Activated T-cell treated with anti-CD3 and anti-CD28 coated beads, Interleukin-2, amount 50 U/mL, for 72 hours (primary cell): ENCODE measurements at regions not wholly inside any gene's neighbourhood (a gene's known extent, or its start where the extent isn't known, plus 50 kb on each side); places are given as distances from the start of the nearest gene placed in this dataset.

Experiments used
- ATAC-seq, 2 donors: fragments of 150-1000 bp; cut with Tn5 transposase; replicated peaks in 1 of 2; 2 replicates each; pipeline ENCODE4 v1.10.0; 2021; ENCODE audit warnings: moderate library complexity in 2 of 2, mild to moderate bottlenecking in 1 of 2
- DNase-seq, 2 donors: peaks; one replicate each; pipeline ENCODE4 v3.0.0; 2021 to 2022; ENCODE audit warnings: mixed read lengths in 1 of 2
- H3K27ac Mint-ChIP-seq: one replicate; pipeline ENCODE4 v1.8.0; 2022; ENCODE audit warnings: mild to moderate bottlenecking, moderate library complexity, mixed read lengths
- H3K27me3 Mint-ChIP-seq: one replicate; pipeline ENCODE4 v1.8.0; 2022; ENCODE audit warnings: low read depth, mixed read lengths
- H3K36me3 Mint-ChIP-seq, 2 donors: one replicate each; pipeline ENCODE4 v1.8.0; 2022; ENCODE audit warnings: mixed read lengths in 2 of 2, mild to moderate bottlenecking in 1 of 2; ENCODE audit not compliant: insufficient read depth in 2 of 2
- H3K4me1 Mint-ChIP-seq: one replicate; pipeline ENCODE4 v1.8.0; 2022; ENCODE audit warnings: low read depth, mixed read lengths
- H3K4me3 Mint-ChIP-seq, 2 donors: one replicate each; pipeline ENCODE4 v1.8.0; 2022; ENCODE audit warnings: mild to moderate bottlenecking in 2 of 2, mixed read lengths in 2 of 2, moderate library complexity in 2 of 2
- H3K9me3 Mint-ChIP-seq, 2 donors: one replicate each; pipeline ENCODE4 v1.8.0; 2022; ENCODE audit warnings: mixed read lengths in 2 of 2

DNA sequence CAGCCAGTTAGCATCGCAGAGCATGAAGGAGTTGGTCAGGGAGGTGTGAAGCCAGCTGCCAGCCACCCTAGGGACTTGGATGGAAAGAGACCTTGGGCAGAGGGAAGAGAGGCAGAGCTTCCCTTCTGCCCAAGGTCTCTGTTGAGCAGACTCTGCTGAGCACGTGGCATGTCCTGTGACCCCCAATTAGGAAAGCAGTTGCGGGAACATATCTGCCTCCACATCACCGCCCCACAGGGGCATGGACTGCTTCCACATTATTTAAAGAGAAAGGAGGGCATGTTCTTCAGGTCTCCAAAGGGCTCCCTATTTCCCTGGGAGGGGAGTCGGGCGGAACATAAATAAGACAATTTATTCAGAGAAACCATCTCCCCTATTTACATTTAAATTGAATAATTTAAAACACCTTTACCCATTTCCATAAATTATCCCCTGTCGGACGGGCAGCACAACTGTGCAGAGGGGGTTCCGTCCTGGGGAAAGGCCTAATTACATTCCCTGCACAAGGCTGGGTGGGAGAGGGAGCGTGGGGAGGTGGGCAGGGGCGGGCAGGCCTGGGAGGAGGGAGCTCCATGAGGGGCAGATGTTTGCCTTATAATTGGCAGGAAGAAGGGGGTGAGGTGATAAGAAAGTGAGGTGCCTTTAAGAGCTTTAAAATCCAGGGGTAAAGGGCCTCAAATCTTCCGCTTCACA is 88.8 kb upstream of the THY1 start:
- Mint-ChIP-seq H3K27ac (no peak overlapping the region), H3K4me1 (peaks cover 23% of the 10 kb centered on the region), H3K27me3 (peaks cover 7% of the 10 kb centered on the region), H3K9me3 (no peaks in the 10 kb centered on the region), H3K4me3 (no peak overlapping the region), H3K36me3 (no peaks in the 10 kb centered on the region)
- no peak for ATAC-seq
- DNase-seq, result no peak

DNA sequence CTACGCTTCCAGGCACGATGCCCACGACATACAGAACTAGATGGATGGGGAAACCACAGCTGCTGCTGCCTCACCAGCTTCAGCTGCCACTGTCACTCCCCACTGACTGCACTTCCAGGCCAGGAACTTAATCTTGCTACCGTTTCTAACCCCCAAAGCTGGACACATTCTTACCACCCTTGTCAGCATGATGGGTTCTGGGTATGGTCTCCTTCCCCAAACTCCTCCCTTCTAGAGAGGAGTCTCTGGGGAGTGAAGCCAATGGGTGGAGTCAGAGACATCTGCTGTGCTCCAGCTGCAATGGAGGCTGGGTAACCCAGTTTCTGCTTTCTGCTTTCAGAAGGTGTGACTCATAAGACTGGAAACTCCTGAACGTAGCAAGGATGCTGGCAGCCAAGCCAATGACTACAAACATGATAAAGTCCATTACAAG is 87.0 kb upstream of the THY1 start:
- Mint-ChIP-seq H3K36me3 (no peaks in the 10 kb centered on the region), H3K9me3 (no peaks in the 10 kb centered on the region), H3K27ac (no peak overlapping the region), H3K27me3 (peaks cover 7% of the 10 kb centered on the region), H3K4me3 (peak overlapping the region; percentile 33 to 75), H3K4me1 (peaks cover 23% of the 10 kb centered on the region)
- ATAC-seq, result peak; percentile 90 to 93
- peak; percentile 40 to 43 for DNase-seq

DNA sequence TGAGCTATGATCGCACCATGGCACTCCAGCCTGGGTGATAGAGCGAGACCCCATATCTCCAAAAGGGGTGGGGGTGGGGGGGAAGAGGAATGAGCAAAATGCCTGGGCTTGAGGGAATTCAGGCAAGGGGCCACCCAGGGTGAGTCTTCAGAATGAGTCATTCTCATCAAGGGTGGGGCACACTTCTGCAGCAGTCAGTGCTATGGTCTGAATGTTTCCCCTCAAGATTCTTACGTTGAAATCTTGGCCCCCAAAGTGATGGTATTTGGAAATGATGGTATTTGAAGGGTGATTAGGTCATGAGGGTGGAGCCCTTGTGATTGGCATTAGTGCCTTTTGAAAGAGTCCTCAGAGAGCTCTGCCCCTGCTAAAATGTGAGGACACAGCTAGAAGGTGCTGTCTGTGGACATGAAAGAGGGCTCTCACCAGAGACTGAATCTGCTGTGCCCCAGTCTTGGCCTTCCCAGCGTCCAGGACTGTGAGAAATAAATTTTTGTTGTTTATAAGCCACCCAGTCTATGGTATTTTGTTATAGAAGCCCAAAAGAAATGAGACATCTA is 86.4 kb upstream of the THY1 start:
- DNase-seq (no peak), ATAC-seq (peak in 1 of 2 donors; percentile 41)
- Mint-ChIP-seq H3K4me1 (peaks cover 23% of the 10 kb centered on the region), H3K36me3 (no peaks in the 10 kb centered on the region), H3K4me3 (peak overlapping the region; percentile 33 to 75), H3K27me3 (peaks cover 7% of the 10 kb centered on the region), H3K9me3 (no peaks in the 10 kb centered on the region), H3K27ac (no peak overlapping the region)

- Mint-ChIP-seq H3K9me3 (peaks cover 0 to 2% of the 10 kb centered on the region in 2 donors), H3K36me3 (no peaks in the 10 kb centered on the region), H3K4me3 (no peak overlapping the region), H3K27me3 (no peaks in the 10 kb centered on the region), H3K4me1 (peaks cover 18% of the 10 kb centered on the region), H3K27ac (no peak overlapping the region)
- ATAC-seq (no peak), DNase-seq (no peak)
Measured at GRCh38 chr11:119506436-119506835, 83.5 kb upstream of the THY1 start.

DNA sequence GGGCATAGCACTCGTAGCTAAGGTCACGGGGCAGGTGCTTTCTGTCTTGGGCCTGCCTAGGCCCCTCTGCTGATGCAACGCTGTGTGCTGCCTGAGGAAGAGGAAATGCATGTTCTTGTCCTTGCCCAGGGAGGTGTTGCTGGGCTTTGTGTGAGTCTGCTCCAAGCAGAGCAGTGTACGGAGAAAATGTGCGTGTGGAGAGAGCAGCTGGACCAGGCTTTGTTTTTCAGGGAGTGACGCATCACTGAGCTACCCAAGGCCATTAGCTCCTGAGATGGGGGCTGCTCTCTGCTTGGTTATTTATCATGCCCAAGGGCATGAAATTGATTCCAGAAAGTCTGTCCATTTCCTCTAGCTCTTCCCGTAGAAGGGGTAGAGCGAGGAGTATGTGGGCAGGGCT is 82.9 kb upstream of the THY1 start:
- DNase-seq (no peak), ATAC-seq (no peak)
- H3K27me3 Mint-ChIP-seq, result no peaks in the 10 kb centered on the region
- H3K4me3 Mint-ChIP-seq, result no peak overlapping the region
- peaks cover 18% of the 10 kb centered on the region for H3K4me1 Mint-ChIP-seq
- H3K9me3 Mint-ChIP-seq, result peaks cover 0 to 2% of the 10 kb centered on the region in 2 donors
- H3K36me3 Mint-ChIP-seq, result no peaks in the 10 kb centered on the region
- H3K27ac Mint-ChIP-seq, result no peak overlapping the region

- Mint-ChIP-seq H3K27ac (no peak overlapping the region), H3K27me3 (no peaks in the 10 kb centered on the region), H3K4me3 (no peak overlapping the region), H3K36me3 (no peaks in the 10 kb centered on the region), H3K9me3 (peaks cover 0 to 2% of the 10 kb centered on the region in 2 donors), H3K4me1 (peaks cover 12% of the 10 kb centered on the region)
- no peak for ATAC-seq
- DNase-seq, result no peak
Measured at GRCh38 chr11:119505071-119505470, 82.1 kb upstream of the THY1 start.

DNA sequence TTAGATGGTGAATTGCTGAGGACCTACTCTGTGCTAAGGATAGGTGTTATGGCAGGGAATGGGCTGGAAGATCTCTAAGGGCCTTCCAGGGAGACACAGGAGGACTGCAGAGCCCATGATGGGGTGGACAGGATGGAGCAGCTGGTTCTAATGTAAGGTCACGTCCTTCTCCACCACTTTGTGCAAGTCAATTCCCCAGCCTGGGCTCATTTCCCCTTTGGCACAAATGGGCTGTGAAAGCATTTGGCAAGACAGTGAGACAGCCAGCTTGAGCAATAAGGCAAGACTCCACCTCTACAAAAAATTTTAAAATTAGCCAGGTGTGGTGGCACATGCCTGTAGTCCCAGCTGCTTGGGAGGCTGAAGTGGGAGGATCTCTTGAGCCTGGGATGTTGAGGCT is 81.4 kb upstream of the THY1 start:
- ATAC-seq, result no peak
- no peaks in the 10 kb centered on the region for H3K36me3 Mint-ChIP-seq

DNA sequence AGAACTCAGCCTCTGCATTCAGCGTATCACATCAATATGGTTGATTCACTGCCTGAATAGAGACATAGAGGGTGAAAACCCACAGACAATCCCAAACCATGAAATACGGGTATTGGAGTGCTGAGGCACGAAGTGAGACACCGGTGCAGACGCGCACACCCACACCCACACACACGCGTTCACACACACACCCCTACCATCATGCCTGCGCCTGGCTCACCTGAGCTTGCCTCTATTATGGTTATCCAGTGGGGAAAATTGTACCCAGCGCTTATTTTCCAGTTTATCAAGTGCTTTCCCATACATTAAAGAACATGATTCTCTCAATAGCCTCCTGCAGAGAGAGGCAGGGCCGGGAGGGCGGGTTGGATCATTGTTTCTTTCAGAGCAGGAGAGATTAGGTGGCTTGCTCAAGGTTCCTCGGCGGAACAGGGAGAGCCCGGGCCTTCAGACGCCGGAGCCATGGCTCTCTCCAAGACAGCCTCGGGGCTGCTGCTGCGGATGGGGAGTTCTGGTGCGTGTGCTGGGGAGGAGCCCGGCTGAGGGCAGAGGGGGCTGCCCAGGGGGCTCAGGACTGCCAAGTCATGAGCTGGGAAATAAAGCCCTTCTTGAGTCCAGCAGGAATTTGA is 78.9 kb upstream of the THY1 start:
- Mint-ChIP-seq H3K4me3 (no peak overlapping the region), H3K36me3 (no peaks in the 10 kb centered on the region), H3K4me1 (no peaks in the 10 kb centered on the region), H3K27me3 (peaks cover 17% of the 10 kb centered on the region), H3K9me3 (peaks cover 0 to 2% of the 10 kb centered on the region in 2 donors), H3K27ac (no peak overlapping the region)
- ATAC-seq (no peak), DNase-seq (no peak)

More for the DNA sequence above, 81.4 kb upstream of the THY1 start:
- peaks cover 4% of the 10 kb centered on the region for H3K27me3 Mint-ChIP-seq
- no peak overlapping the region for H3K27ac Mint-ChIP-seq
- H3K4me3 Mint-ChIP-seq, result no peak overlapping the region
- H3K4me1 Mint-ChIP-seq, result peaks cover 5% of the 10 kb centered on the region
- H3K9me3 Mint-ChIP-seq, result peaks cover 0 to 2% of the 10 kb centered on the region in 2 donors
- DNase-seq, result no peak

GRCh38 chr11:119497717-119498116 is 74.7 kb upstream of the THY1 start:
- Mint-ChIP-seq H3K27me3 (peaks cover 40% of the 10 kb centered on the region), H3K27ac (no peak overlapping the region), H3K4me1 (no peaks in the 10 kb centered on the region), H3K36me3 (no peaks in the 10 kb centered on the region), H3K9me3 (no peaks in the 10 kb centered on the region), H3K4me3 (no peak overlapping the region)
- no peak for ATAC-seq
- DNase-seq, result no peak

DNA sequence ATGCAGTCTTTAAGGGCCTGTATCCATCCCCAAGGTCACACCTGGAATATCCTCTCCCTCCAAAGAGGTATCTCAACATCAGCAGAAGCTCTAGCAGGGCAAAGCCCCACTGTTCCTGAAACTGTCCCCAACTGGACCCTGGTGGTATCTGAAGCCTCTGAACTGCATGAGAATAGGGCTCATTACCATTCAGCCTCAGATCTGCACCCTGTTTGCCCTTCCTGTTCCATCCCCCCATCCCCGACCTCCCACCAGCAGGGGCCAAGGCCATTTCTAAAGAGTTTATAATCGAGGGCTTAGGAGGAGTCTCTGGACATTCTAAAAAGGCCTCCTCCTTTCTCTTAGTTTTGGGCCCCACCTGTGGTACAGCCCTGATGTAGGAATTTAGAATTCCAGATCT is 74.0 kb upstream of the THY1 start:
- Mint-ChIP-seq H3K27ac (no peak overlapping the region), H3K27me3 (peaks cover 40% of the 10 kb centered on the region), H3K9me3 (no peaks in the 10 kb centered on the region), H3K36me3 (no peaks in the 10 kb centered on the region), H3K4me3 (no peak overlapping the region), H3K4me1 (no peaks in the 10 kb centered on the region)
- DNase-seq (no peak), ATAC-seq (no peak)

- ATAC-seq (no peak), DNase-seq (no peak)
- H3K9me3 Mint-ChIP-seq, result no peaks in the 10 kb centered on the region
- H3K27ac Mint-ChIP-seq, result no peak overlapping the region
- no peaks in the 10 kb centered on the region for H3K36me3 Mint-ChIP-seq
- H3K4me1 Mint-ChIP-seq, result no peaks in the 10 kb centered on the region
- H3K27me3 Mint-ChIP-seq, result peaks cover 40% of the 10 kb centered on the region
- no peak overlapping the region for H3K4me3 Mint-ChIP-seq
Measured at GRCh38 chr11:119496469-119496868, 73.5 kb upstream of the THY1 start.

- Mint-ChIP-seq H3K9me3 (no peaks in the 10 kb centered on the region), H3K36me3 (no peaks in the 10 kb centered on the region), H3K4me3 (no peak overlapping the region), H3K4me1 (no peaks in the 10 kb centered on the region), H3K27me3 (peaks cover 30% of the 10 kb centered on the region), H3K27ac (no peak overlapping the region)
- no peak for ATAC-seq
- DNase-seq, result no peak
Measured at GRCh38 chr11:119493712-119494111, 70.7 kb upstream of the THY1 start.

DNA sequence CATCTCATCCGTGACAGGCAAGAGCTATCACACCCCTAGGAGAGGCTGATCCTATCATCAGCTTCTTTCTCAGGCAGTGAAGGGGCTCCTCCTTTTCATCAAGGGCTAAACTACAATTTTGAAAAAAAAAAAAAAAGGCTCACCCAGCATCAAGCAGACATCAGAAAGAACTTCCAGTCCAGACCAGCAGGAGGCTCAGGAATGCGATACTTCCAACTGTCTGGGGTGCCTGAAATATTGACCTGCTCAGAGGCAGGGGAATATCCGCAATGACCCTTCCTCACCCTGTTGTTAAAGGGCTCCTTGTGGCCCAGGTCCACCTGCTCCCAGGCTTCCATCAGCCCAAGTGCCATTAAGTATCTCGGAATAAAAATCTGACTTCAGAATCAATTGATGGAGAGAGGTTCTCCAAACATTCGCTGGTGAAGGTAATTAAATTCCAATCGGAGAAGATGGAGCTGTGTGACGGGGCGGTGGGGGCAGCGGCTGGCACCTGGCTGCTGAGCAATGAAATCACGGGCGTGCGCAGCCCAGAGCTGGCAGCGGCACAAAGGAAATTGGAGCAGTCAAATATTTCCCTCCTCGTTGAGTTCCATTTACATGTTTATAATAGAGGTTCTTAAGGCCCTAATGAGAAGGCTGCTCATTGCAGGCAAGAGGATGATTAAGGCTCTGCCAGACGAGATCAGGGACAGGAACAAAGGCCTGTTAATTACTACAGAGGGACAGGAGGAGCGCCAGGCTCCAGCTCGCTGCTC is 69.0 kb upstream of the THY1 start:
- ATAC-seq (no peak), DNase-seq (no peak)
- no peaks in the 10 kb centered on the region for H3K9me3 Mint-ChIP-seq
- no peaks in the 10 kb centered on the region for H3K4me1 Mint-ChIP-seq
- H3K27me3 Mint-ChIP-seq, result peaks cover 23% of the 10 kb centered on the region
- no peak overlapping the region for H3K4me3 Mint-ChIP-seq
- no peak overlapping the region for H3K27ac Mint-ChIP-seq
- H3K36me3 Mint-ChIP-seq, result no peaks in the 10 kb centered on the region
